ENCODE measurements at regions not wholly inside any gene's neighbourhood (a gene's known extent, or its start where the extent isn't known, plus 50 kb on each side); places are given as distances from the start of the nearest gene placed in this dataset.

GRCh38 chr6:19159561-19159960 lies 677.6 kb upstream of the ID4 start:
- DNase-seq (ENCODE audit: low read depth): no peak
- no peak overlapping the region for H3K4me3 ChIP-seq (ENCODE audit: control insufficient read depth, low read depth, low read length)
- TF ChIP-seq CTCF (conservative IDR thresholded peaks at IDR 0.05; ENCODE audit: control insufficient read depth, insufficient read depth, low read depth, low read length): no peak

- no peak for TF ChIP-seq CTCF (conservative IDR thresholded peaks at IDR 0.05; ENCODE audit: control insufficient read depth, insufficient read depth, low read depth, low read length)
- no peak for DNase-seq (ENCODE audit: low read depth)
Observed at GRCh38 chr6:19160081-19160730, 677.0 kb upstream of the ID4 start.

DNA sequence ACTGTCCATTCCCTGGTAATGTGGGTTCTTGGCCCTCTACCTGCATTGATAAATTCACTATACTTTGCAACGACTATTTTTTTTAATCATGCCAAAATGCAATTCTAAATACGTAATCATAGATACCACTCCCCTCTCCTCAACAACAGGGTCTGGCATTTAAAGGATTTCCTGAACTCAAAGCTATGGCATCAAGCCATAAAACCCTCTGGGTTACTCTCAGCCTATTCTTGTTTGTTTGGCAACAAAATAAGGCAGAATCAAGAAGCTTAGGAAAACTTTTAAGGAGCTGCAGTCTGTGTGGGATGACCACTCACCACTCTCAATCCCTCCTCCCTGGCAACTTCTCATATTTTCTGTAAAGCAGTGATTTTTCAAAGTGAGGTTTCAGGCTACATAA lies 669.9 kb upstream of the ID4 start:
- TF ChIP-seq CTCF (conservative IDR thresholded peaks at IDR 0.05; ENCODE audit: control insufficient read depth, insufficient read depth, low read depth, low read length): no peak
- H3K4me3 ChIP-seq (ENCODE audit: control insufficient read depth, low read depth, low read length): no peak overlapping the region
- no peak for DNase-seq (ENCODE audit: low read depth)

More at GRCh38 chr6:19160081-19160730, 677.0 kb upstream of the ID4 start:
- H3K4me3 ChIP-seq (ENCODE audit: control insufficient read depth, low read depth, low read length): no peak overlapping the region

DNA sequence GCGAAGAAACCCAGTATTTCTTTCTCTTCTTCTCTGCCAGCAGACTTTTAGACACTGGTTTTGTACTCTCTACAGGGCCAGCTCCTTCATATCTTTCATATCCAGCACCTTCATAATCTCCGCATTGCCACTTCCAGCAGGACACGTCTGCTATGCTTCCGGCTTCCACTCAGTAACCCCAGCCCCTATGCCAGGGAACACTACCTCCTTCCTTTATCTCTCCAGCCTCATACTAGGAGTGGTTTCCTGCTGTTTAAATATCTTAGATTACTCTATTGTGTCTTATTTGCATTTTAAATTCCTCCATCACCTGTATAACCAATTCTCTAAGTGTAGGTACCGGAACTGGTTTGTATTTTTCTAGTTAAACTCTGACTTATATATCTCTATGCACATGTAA lies 667.8 kb upstream of the ID4 start:
- DNase-seq (ENCODE audit: low read depth): no peak
- no peak for TF ChIP-seq CTCF (conservative IDR thresholded peaks at IDR 0.05; ENCODE audit: control insufficient read depth, insufficient read depth, low read depth, low read length)

DNA sequence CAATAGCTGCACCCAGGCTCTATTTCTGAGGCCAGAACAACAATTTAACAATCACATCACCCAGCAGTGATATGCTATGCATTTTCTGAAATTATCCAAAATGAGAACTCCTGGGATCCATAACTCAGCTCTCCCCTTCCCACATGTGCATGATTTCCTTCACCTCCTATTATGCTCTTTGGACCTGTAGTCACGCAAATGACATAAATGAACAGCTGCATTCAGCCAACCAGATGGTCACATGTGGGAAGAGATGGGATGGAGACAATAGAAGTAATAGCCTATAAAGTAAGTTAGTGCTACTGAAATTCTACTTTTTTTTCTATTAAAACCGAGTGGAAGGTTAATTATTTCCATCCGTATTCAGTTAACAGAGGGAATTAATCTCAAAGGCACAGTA lies 662.1 kb upstream of the ID4 start:
- H3K4me3 ChIP-seq (ENCODE audit: control insufficient read depth, low read depth, low read length): no peak overlapping the region
- TF ChIP-seq CTCF (conservative IDR thresholded peaks at IDR 0.05; ENCODE audit: control insufficient read depth, insufficient read depth, low read depth, low read length): no peak
- no peak for DNase-seq (ENCODE audit: low read depth)

More for the DNA sequence above, 667.8 kb upstream of the ID4 start:
- no peak overlapping the region for H3K4me3 ChIP-seq (ENCODE audit: control insufficient read depth, low read depth, low read length)

- TF ChIP-seq CTCF (conservative IDR thresholded peaks at IDR 0.05; ENCODE audit: control insufficient read depth, insufficient read depth, low read depth, low read length): no peak
- peak; percentile 44 for DNase-seq (ENCODE audit: low read depth)
- no peak overlapping the region for H3K4me3 ChIP-seq (ENCODE audit: control insufficient read depth, low read depth, low read length)
Observed at GRCh38 chr6:19180348-19181072, 656.7 kb upstream of the ID4 start.

Data from fibroblast of mammary gland (primary cell).